Ovary (tissue), 7 donors: ENCODE measurements at regions not wholly inside any gene's neighbourhood (a gene's known extent, or its start where the extent isn't known, plus 50 kb on each side); places are given as distances from the start of the nearest gene placed in this dataset.

Experiments
- DNase-seq, 5 donors: peaks; one replicate each; pipeline ENCODE4 v3.0.0-alpha.2; 2019 to 2020
- H3K27ac ChIP-seq, 2 donors: fragments of 200-600 bp; one replicate each; pipeline versions ENCODE4 v1.5.1 to v1.8.0; 2019 to 2022
- H3K27me3 ChIP-seq: fragments of 200-600 bp; one replicate; pipeline ENCODE4 v1.8.0; 2022
- H3K36me3 ChIP-seq: fragments of 200-600 bp; sonication (generic); one replicate; pipeline ENCODE4 v1.5.1; 2019
- H3K4me1 ChIP-seq: one replicate; pipeline ENCODE4 v1.8.1; 2013; ENCODE audit warnings: mild to moderate bottlenecking, moderate library complexity; ENCODE audit not compliant: insufficient read depth
- H3K4me3 ChIP-seq: fragments of 200-600 bp; sonication (generic); one replicate; pipeline ENCODE4 v1.5.1; 2017
- H3K9me3 ChIP-seq, 2 donors: fragments of 200-600 bp in 1 of 2; sonication (generic) in 1 of 2; one replicate each; pipeline versions ENCODE4 v1.5.1 to v1.8.1; 2013 to 2019; ENCODE audit warnings: mild to moderate bottlenecking in 1 of 2, moderate library complexity in 1 of 2
- EP300 ChIP-seq: sonication (generic); formaldehyde crosslinking; IDR thresholded peaks from one replicate; pipeline ENCODE4 v1.6.1; 2017; ENCODE audit warnings: antibody characterized with exemption
- POLR2A ChIP-seq: fragments of 450-650 bp; IDR thresholded peaks from one replicate; pipeline ENCODE4 v1.6.1; 2017; ENCODE audit warnings: antibody characterized with exemption, mild to moderate bottlenecking, moderate library complexity
- WGBS, 3 donors: extraction: QIAGEN DNeasy Blood & Tissue Kit in 1 of 3; methylation state at CpG; one replicate each; pipeline versions ENCODE4 v1.1.5 to v1.1.7; 2013 to 2017; 5-methylcytosine and 5-hydroxymethylcytosine counted together
- intact Hi-C, 4 donors: fragments of 100-400 bp; cut with DNase I; formaldehyde crosslinking; loops; one replicate each; pipeline versions ENCODE4 v1.11.0 to v1.15.1; 2022 to 2023
- TF ChIP-seq, protein P1 (sequence below), 3 donors: fragments of 450-650 bp in 2 of 3; fragments of 200-600 bp in 1 of 3; IDR thresholded peaks; one replicate each; pipeline versions ENCODE4 v1.5.1 to v1.8.0; 2016 to 2022; ENCODE audit warnings: antibody characterized with exemption in 3 of 3, mild to moderate bottlenecking in 1 of 3
- donor health status: DM: no; HTN: no; CAD: no; lungs with moderate emphysema.
- donor health status: DM: no; HTN: no; CAD: no.
- donor health status: Bipolar disorder and iron deficiency.
- donor health status: DM: no; HTN: no; CAD: no.
- donor health status: DM: yes; HTN: yes; CAD: no.

DNA sequence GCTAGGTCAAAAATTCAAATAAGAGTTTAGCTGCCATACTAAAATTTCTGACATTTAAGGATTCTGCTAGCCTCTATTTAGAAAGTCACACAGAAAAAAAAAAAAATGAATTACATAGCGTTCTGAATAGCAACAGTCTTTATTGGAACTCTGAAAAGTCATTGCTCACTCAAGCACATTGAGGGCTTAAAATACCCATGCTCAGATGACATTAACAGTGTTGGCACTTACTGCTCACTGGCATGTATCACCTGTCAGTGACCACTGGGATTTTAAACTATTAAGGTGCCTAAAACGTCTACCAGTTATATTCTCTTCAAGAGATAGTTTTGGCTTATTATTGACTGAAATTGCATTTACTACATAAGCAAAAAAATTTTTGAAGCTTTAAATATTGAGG is 468.0 kb upstream of the SPHKAP start:
- H3K9me3 ChIP-seq = no peaks in the 10 kb centered on the region
- TF ChIP-seq POLR2A (no peak), EP300 (no peak)
- TF ChIP-seq, protein P1, sequence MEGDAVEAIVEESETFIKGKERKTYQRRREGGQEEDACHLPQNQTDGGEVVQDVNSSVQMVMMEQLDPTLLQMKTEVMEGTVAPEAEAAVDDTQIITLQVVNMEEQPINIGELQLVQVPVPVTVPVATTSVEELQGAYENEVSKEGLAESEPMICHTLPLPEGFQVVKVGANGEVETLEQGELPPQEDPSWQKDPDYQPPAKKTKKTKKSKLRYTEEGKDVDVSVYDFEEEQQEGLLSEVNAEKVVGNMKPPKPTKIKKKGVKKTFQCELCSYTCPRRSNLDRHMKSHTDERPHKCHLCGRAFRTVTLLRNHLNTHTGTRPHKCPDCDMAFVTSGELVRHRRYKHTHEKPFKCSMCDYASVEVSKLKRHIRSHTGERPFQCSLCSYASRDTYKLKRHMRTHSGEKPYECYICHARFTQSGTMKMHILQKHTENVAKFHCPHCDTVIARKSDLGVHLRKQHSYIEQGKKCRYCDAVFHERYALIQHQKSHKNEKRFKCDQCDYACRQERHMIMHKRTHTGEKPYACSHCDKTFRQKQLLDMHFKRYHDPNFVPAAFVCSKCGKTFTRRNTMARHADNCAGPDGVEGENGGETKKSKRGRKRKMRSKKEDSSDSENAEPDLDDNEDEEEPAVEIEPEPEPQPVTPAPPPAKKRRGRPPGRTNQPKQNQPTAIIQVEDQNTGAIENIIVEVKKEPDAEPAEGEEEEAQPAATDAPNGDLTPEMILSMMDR (IDR thresholded peaks at IDR 0.05) = no peak
- H3K27me3 ChIP-seq = no peaks in the 10 kb centered on the region
- H3K4me3 ChIP-seq = no peak overlapping the region
- no peak for DNase-seq
- no peaks in the 10 kb centered on the region for H3K4me1 ChIP-seq
- WGBS, 3 donors = 77 to 87% (median 85%) methylated on average over 2 of the region's 2 CpGs
- H3K36me3 ChIP-seq = no peaks in the 10 kb centered on the region
- intact Hi-C loops = no loop called here
- H3K27ac ChIP-seq = no peak overlapping the region

DNA sequence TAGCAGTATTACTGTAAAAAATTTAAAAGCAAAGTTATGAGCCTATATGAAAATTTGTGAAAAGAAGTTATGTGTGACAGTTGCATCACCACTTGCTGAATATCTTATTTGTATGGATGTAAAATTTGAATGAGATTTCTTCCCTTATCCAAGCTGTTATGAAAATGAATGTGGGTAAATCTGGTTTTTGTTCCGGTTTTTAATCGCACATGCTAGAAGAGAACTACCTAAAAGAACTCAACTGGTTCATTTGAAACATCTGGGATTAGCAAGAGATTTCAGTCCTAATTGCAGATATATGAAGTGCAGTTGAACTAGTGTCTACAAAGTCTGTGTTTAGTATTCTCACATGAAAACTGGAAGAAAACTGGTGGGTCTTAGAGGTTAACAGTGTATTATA is 467.1 kb upstream of the SPHKAP start:
- WGBS, 3 donors = 93 to 96% (median 95%) methylated on average over 2 of the region's 2 CpGs
- H3K9me3 ChIP-seq = no peaks in the 10 kb centered on the region
- H3K4me1 ChIP-seq = no peaks in the 10 kb centered on the region
- no peak overlapping the region for H3K4me3 ChIP-seq
- no peaks in the 10 kb centered on the region for H3K36me3 ChIP-seq
- no peaks in the 10 kb centered on the region for H3K27me3 ChIP-seq
- H3K27ac ChIP-seq = no peak overlapping the region
- intact Hi-C loops = no loop called here
- DNase-seq = no peak
- TF ChIP-seq, protein P1 (IDR thresholded peaks at IDR 0.05) = no peak
- no peak for TF ChIP-seq EP300
- TF ChIP-seq POLR2A = no peak

DNA sequence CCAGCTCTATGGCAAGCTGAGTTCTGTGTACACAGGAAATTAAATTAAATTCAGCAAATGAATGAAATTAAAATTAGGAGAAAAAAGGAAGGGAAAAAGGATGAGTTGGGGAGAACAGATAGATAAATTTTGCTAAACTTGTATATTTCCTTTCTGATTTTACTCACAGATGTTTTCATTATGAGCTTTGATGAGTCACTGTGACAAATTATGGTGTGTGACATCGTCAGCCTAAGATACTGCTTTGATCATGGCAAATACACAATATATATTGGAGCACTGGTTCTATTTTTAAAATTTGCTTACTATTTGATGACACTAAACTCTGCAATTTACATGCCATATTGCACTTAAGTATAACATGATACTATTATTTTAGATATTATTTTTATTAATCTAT is 464.6 kb upstream of the SPHKAP start:
- Histone ChIP-seq H3K4me3 (no peak overlapping the region), H3K27me3 (no peaks in the 10 kb centered on the region), H3K36me3 (no peaks in the 10 kb centered on the region), H3K9me3 (no peaks in the 10 kb centered on the region), H3K27ac (no peak overlapping the region), H3K4me1 (no peaks in the 10 kb centered on the region)
- intact Hi-C loops = no loop called here
- WGBS, 3 donors = 84 to 88% (median 85%) methylated on average over 1 of the region's 1 CpG
- DNase-seq = no peak
- TF ChIP-seq EP300 = no peak
- TF ChIP-seq POLR2A = no peak

DNA sequence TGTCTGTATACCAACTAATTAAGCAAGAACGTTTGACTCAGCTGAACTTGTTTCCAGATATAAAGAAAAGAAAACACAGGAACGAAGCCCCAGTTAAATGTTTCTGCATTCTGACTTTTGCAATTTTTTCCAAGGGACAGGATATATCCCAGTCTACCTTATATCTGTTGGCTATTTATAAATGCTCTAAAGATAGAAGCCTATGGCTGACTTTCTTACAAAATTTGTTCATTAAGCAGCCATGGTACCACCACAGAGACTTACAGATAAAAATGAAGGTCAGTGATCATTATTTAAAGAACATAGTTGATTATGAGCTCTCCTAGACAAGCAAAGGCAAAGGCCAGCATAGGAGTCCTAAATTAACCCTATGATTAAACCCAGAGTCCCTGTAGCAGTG is 462.7 kb upstream of the SPHKAP start:
- no peaks in the 10 kb centered on the region for H3K4me1 ChIP-seq
- DNase-seq = no peak
- TF ChIP-seq, protein P1 (IDR thresholded peaks at IDR 0.05) = no peak
- TF ChIP-seq EP300 = no peak
- no peak for TF ChIP-seq POLR2A
- H3K36me3 ChIP-seq = no peaks in the 10 kb centered on the region
- no peaks in the 10 kb centered on the region for H3K9me3 ChIP-seq
- intact Hi-C loops = no loop called here
- no peak overlapping the region for H3K27ac ChIP-seq
- WGBS, 3 donors = 6 to 19% (median 13%) methylated on average over 2 of the region's 2 CpGs
- no peaks in the 10 kb centered on the region for H3K27me3 ChIP-seq
- no peak overlapping the region for H3K4me3 ChIP-seq

DNA sequence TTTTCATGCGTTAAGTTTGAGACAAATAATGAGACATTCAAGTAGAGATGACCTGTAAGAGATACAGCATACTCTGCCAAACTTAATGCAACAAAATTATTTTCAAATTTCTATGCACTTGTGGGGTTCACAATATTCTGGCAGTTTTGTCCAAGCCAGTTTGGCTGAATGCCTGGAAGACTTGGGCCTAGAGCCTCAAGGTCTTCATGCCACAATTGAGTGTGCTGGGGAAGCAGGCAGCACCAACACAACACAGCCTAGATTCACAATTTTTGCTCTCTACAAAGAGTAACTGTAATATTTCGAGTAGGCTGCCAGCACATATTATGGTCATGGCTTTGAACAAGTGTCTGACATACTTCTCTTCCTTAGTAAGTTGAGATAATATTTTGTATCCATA is 461.4 kb upstream of the SPHKAP start:
- Histone ChIP-seq H3K27me3 (no peaks in the 10 kb centered on the region), H3K4me3 (no peak overlapping the region), H3K4me1 (no peaks in the 10 kb centered on the region), H3K27ac (no peak overlapping the region), H3K36me3 (no peaks in the 10 kb centered on the region), H3K9me3 (no peaks in the 10 kb centered on the region)
- intact Hi-C loops = no loop called here
- peak in 4 of 5 donors; percentile 11 to 48 (median 25) for DNase-seq
- TF ChIP-seq, protein P1 (IDR thresholded peaks at IDR 0.05) = no peak
- TF ChIP-seq EP300 (no peak), POLR2A (no peak)
- WGBS, 3 donors = 72 to 82% (median 82%) methylated on average over 2 of the region's 2 CpGs
